Heart left ventricle (tissue), 16 donors: ENCODE measurements at regions not wholly inside any gene's neighbourhood (a gene's known extent, or its start where the extent isn't known, plus 50 kb on each side); places are given as distances from the start of the nearest gene placed in this dataset.

ENCODE experiments used
- ATAC-seq, 4 donors: fragments of 200-7000 bp; cut with Tn5 transposase; one replicate each; pipeline ENCODE4 v1.9.1; 2020 to 2022; ENCODE audit warnings: moderate library complexity in 4 of 4, mild to moderate bottlenecking in 3 of 4, moderate number of reproducible peaks in 1 of 4
- DNase-seq, 5 donors: peaks; one replicate each; pipeline ENCODE4 v3.0.0-alpha.2; 2020
- H3K27ac ChIP-seq, 12 donors: fragments of 200-600 bp; sonication (generic) in 4 of 12; one replicate each; pipeline versions ENCODE4 v1.5.0 to v1.8.0; 2016 to 2022; ENCODE audit warnings: mild to moderate bottlenecking in 2 of 12
- H3K27me3 ChIP-seq, 9 donors: fragments of 200-600 bp; sonication (generic) in 2 of 9; one replicate each; pipeline versions ENCODE4 v1.5.1 to v1.8.0; 2016 to 2022; ENCODE audit warnings: mild to moderate bottlenecking in 3 of 9
- H3K36me3 ChIP-seq, 9 donors: fragments of 200-600 bp; sonication (generic) in 2 of 9; one replicate each; pipeline versions ENCODE4 v1.5.0 to v1.8.0; 2018 to 2022; ENCODE audit warnings: mild to moderate bottlenecking in 2 of 9
- H3K4me1 ChIP-seq, 12 donors: fragments of 200-600 bp; sonication (generic) in 4 of 12; one replicate each; pipeline versions ENCODE4 v1.5.0 to v1.8.0; 2016 to 2022; ENCODE audit warnings: mild to moderate bottlenecking in 3 of 12
- H3K4me3 ChIP-seq, 12 donors: fragments of 200-600 bp; sonication (generic) in 4 of 12; one replicate each; pipeline versions ENCODE4 v1.5.0 to v1.8.0; 2017 to 2022; ENCODE audit warnings: mild to moderate bottlenecking in 9 of 12, moderate library complexity in 4 of 12
- H3K9me3 ChIP-seq, 12 donors: fragments of 200-600 bp; sonication (generic) in 4 of 12; one replicate each; pipeline versions ENCODE4 v1.5.0 to v1.8.0; 2016 to 2022; ENCODE audit warnings: mild to moderate bottlenecking in 1 of 12
- CTCF ChIP-seq, 12 donors: fragments of 200-600 bp; sonication (generic) in 4 of 12; IDR thresholded peaks; one replicate each; pipeline versions ENCODE4 v1.5.0 to v1.8.0; 2018 to 2022; ENCODE audit warnings: antibody characterized with exemption in 12 of 12, mild to moderate bottlenecking in 5 of 12
- POLR2A ChIP-seq, 2 donors: fragments of 450-650 bp; IDR thresholded peaks; one replicate each; pipeline ENCODE4 v1.6.1; 2017; ENCODE audit warnings: antibody characterized with exemption in 2 of 2, mild to moderate bottlenecking in 2 of 2, moderate library complexity in 2 of 2
- WGBS, 4 donors: extraction: QIAGEN DNeasy Blood & Tissue Kit in 2 of 4; methylation state at CpG; one replicate each; pipeline versions ENCODE4 v1.1.5 to v1.1.7; 2013 to 2018; 5-methylcytosine and 5-hydroxymethylcytosine counted together
- intact Hi-C, 10 donors: fragments of 100-400 bp; cut with DNase I; formaldehyde crosslinking; loops; one replicate each; pipeline versions ENCODE4 v1.11.1 to v1.14.2; 2022
- donor health status: ischemic (EF 13 %, LVEDD 7.1; RV severe dilation, severe dysfunction).
- donor health status: healthy with polysubstance abuse.
- donor health status: DM: no; HTN: yes; CAD: no.
- donor health status: DM: no; HTN: no; CAD: no.
- donor health status: ischemic (EF 25% LVEDD 6.9; RV normal size, moderate dysfunction).
- donor health status: ischemic (EF 25% LVEDD 5.7; RV mildly dilated, moderate dysfunction).
- donor health status: healthy.
- donor health status: DM: yes; HTN: yes; CAD: no.
- donor health status: ischemic (EF 35%, LVEDD 5.7; RV mildly dilated, moderate dysfunction).
- donor health status: nonischemic (EF 11% LVEDD 7.7; RV severe dilation, severe dysfunction).
- donor health status: DM: yes; HTN: yes; CAD: no.
- donor health status: PGD.
- donor health status: ischemic (EF 29% LVEDD 5.4; RV normal size, mild dysfunction).
- donor health status: nonischemic (EF 23%, LVEDD 6.1; RV moderate dilation, normal function).

- 59 to 77% (median 61%) methylated on average over 1 of the region's 1 CpG for WGBS, 4 donors
- no peak for ATAC-seq
- Histone ChIP-seq H3K27me3 (peaks cover 0 to 3% (median 0%) of the 10 kb centered on the region in 9 donors), H3K36me3 (no peaks in the 10 kb centered on the region), H3K9me3 (no peaks in the 10 kb centered on the region), H3K4me1 (no peaks in the 10 kb centered on the region), H3K4me3 (no peak overlapping the region), H3K27ac (no peak overlapping the region)
- intact Hi-C loops: no loop called here
- no peak for TF ChIP-seq POLR2A (IDR thresholded peaks at IDR 0.05)
- TF ChIP-seq CTCF (IDR thresholded peaks at IDR 0.05): no peak
- no peak for DNase-seq
Measured at GRCh38 chrX:34999702-35000101, 57.1 kb downstream of the FAM47B start.

- no peak for TF ChIP-seq CTCF (IDR thresholded peaks at IDR 0.05)
- TF ChIP-seq POLR2A (IDR thresholded peaks at IDR 0.05): no peak
- intact Hi-C loops: no loop called here
- no peak for ATAC-seq
Measured at GRCh38 chrX:35006361-35006760, 63.8 kb downstream of the FAM47B start.

GRCh38 chrX:35015621-35016020, 73.0 kb downstream of the FAM47B start:
- 63 to 90% (median 70%) methylated on average over 1 of the region's 1 CpG for WGBS, 4 donors
- ATAC-seq (no peak), DNase-seq (no peak)
- Histone ChIP-seq H3K4me1 (no peaks in the 10 kb centered on the region), H3K27me3 (no peaks in the 10 kb centered on the region), H3K36me3 (no peaks in the 10 kb centered on the region), H3K27ac (no peak overlapping the region), H3K9me3 (peaks cover 0 to 14% (median 0%) of the 10 kb centered on the region in 12 donors), H3K4me3 (no peak overlapping the region)
- intact Hi-C loops: no loop called here
- TF ChIP-seq POLR2A (IDR thresholded peaks at IDR 0.05) (no peak), CTCF (IDR thresholded peaks at IDR 0.05) (no peak)

More at GRCh38 chrX:35006361-35006760, 63.8 kb downstream of the FAM47B start:
- WGBS, 4 donors: 47 to 68% (median 53%) methylated on average over 2 of the region's 2 CpGs
- Histone ChIP-seq H3K27me3 (no peaks in the 10 kb centered on the region), H3K9me3 (no peaks in the 10 kb centered on the region), H3K4me3 (no peak overlapping the region), H3K4me1 (no peaks in the 10 kb centered on the region), H3K27ac (no peak overlapping the region), H3K36me3 (no peaks in the 10 kb centered on the region)
- DNase-seq: no peak

GRCh38 chrX:35016051-35016450, 73.5 kb downstream of the FAM47B start:
- Histone ChIP-seq H3K4me1 (no peaks in the 10 kb centered on the region), H3K9me3 (peaks cover 0 to 14% (median 0%) of the 10 kb centered on the region in 12 donors), H3K27ac (no peak overlapping the region), H3K27me3 (no peaks in the 10 kb centered on the region), H3K4me3 (no peak overlapping the region), H3K36me3 (no peaks in the 10 kb centered on the region)
- intact Hi-C loops: no loop called here
- 42 to 66% (median 52%) methylated on average over 2 of the region's 2 CpGs for WGBS, 4 donors
- ATAC-seq: no peak
- no peak for TF ChIP-seq CTCF (IDR thresholded peaks at IDR 0.05)
- TF ChIP-seq POLR2A (IDR thresholded peaks at IDR 0.05): no peak
- DNase-seq: no peak
